IPS-15b (cell line): ENCODE measurements at regions not wholly inside any gene's neighbourhood (a gene's known extent, or its start where the extent isn't known, plus 50 kb on each side); places are given as distances from the start of the nearest gene placed in this dataset.

Experiments
- H3K27me3 ChIP-seq: one replicate; pipeline ENCODE4 v1.6.1; 2013; ENCODE audit warnings: low read length; ENCODE audit not compliant: control insufficient read depth, insufficient read depth
- H3K36me3 ChIP-seq: one replicate; pipeline ENCODE4 v1.6.1; 2013; ENCODE audit warnings: low read length; ENCODE audit not compliant: control insufficient read depth, insufficient read depth
- H3K4me1 ChIP-seq: one replicate; pipeline ENCODE4 v1.6.1; 2013; ENCODE audit warnings: mild to moderate bottlenecking, low read length; ENCODE audit not compliant: control insufficient read depth, insufficient read depth
- H3K4me3 ChIP-seq: one replicate; pipeline ENCODE4 v1.5.1; 2013; ENCODE audit warnings: low read depth, low read length
- H3K9ac ChIP-seq: one replicate; pipeline ENCODE4 v1.6.1; 2013; ENCODE audit warnings: low read depth, mild to moderate bottlenecking, low read length
- H3K9me3 ChIP-seq: one replicate; pipeline ENCODE4 v1.6.1; 2013; ENCODE audit warnings: mild to moderate bottlenecking, low read length; ENCODE audit not compliant: control insufficient read depth, insufficient read depth

GRCh38 chr6:119481976-119482375, 132.4 kb upstream of the MAN1A1 start:
- Histone ChIP-seq H3K36me3 (no peaks in the 10 kb centered on the region), H3K4me1 (no peaks in the 10 kb centered on the region), H3K27me3 (no peaks in the 10 kb centered on the region), H3K9ac (no peak overlapping the region), H3K9me3 (no peaks in the 10 kb centered on the region), H3K4me3 (no peak overlapping the region)

GRCh38 chr6:119480961-119481497, 131.5 kb upstream of the MAN1A1 start:
- no peaks in the 10 kb centered on the region for H3K9me3 ChIP-seq
- H3K4me1 ChIP-seq = no peaks in the 10 kb centered on the region
- no peaks in the 10 kb centered on the region for H3K36me3 ChIP-seq
- no peak overlapping the region for H3K9ac ChIP-seq
- no peaks in the 10 kb centered on the region for H3K27me3 ChIP-seq
- no peak overlapping the region for H3K4me3 ChIP-seq

- Histone ChIP-seq H3K9ac (no peak overlapping the region), H3K4me3 (no peak overlapping the region)
Measured at GRCh38 chr6:119479860-119480655, 130.5 kb upstream of the MAN1A1 start.

GRCh38 chr6:119476554-119476953, 127.0 kb upstream of the MAN1A1 start:
- no peak overlapping the region for H3K9ac ChIP-seq
- H3K27me3 ChIP-seq = no peaks in the 10 kb centered on the region
- H3K36me3 ChIP-seq = no peaks in the 10 kb centered on the region
- H3K4me3 ChIP-seq = no peak overlapping the region
- no peaks in the 10 kb centered on the region for H3K9me3 ChIP-seq
- no peaks in the 10 kb centered on the region for H3K4me1 ChIP-seq

More at GRCh38 chr6:119479860-119480655, 130.5 kb upstream of the MAN1A1 start:
- no peaks in the 10 kb centered on the region for H3K4me1 ChIP-seq
- H3K9me3 ChIP-seq = no peaks in the 10 kb centered on the region
- H3K36me3 ChIP-seq = no peaks in the 10 kb centered on the region
- no peaks in the 10 kb centered on the region for H3K27me3 ChIP-seq

- H3K9ac ChIP-seq = no peak overlapping the region
- H3K27me3 ChIP-seq = no peaks in the 10 kb centered on the region
- H3K4me3 ChIP-seq = no peak overlapping the region
- no peaks in the 10 kb centered on the region for H3K9me3 ChIP-seq
- no peaks in the 10 kb centered on the region for H3K36me3 ChIP-seq
- H3K4me1 ChIP-seq = no peaks in the 10 kb centered on the region
Measured at GRCh38 chr6:119476024-119476423, 126.5 kb upstream of the MAN1A1 start.

- H3K9ac ChIP-seq = no peak overlapping the region
- no peak overlapping the region for H3K4me3 ChIP-seq
- no peaks in the 10 kb centered on the region for H3K4me1 ChIP-seq
- no peaks in the 10 kb centered on the region for H3K36me3 ChIP-seq
- no peaks in the 10 kb centered on the region for H3K9me3 ChIP-seq
- H3K27me3 ChIP-seq = no peaks in the 10 kb centered on the region
Measured at GRCh38 chr6:119470893-119471542, 121.5 kb upstream of the MAN1A1 start.

GRCh38 chr6:119467488-119468081, 118.0 kb upstream of the MAN1A1 start:
- Histone ChIP-seq H3K9me3 (no peaks in the 10 kb centered on the region), H3K9ac (no peak overlapping the region), H3K27me3 (no peaks in the 10 kb centered on the region), H3K36me3 (no peaks in the 10 kb centered on the region), H3K4me1 (no peaks in the 10 kb centered on the region), H3K4me3 (no peak overlapping the region)

GRCh38 chr6:119466226-119466625, 116.7 kb upstream of the MAN1A1 start:
- H3K9ac ChIP-seq = no peak overlapping the region
- no peaks in the 10 kb centered on the region for H3K9me3 ChIP-seq
- H3K27me3 ChIP-seq = no peaks in the 10 kb centered on the region
- no peaks in the 10 kb centered on the region for H3K4me1 ChIP-seq
- H3K36me3 ChIP-seq = no peaks in the 10 kb centered on the region
- no peak overlapping the region for H3K4me3 ChIP-seq

- H3K9me3 ChIP-seq = no peaks in the 10 kb centered on the region
- no peaks in the 10 kb centered on the region for H3K4me1 ChIP-seq
- no peaks in the 10 kb centered on the region for H3K36me3 ChIP-seq
- no peak overlapping the region for H3K9ac ChIP-seq
- no peaks in the 10 kb centered on the region for H3K27me3 ChIP-seq
- no peak overlapping the region for H3K4me3 ChIP-seq
Measured at GRCh38 chr6:119463081-119463626, 113.6 kb upstream of the MAN1A1 start.

- H3K4me1 ChIP-seq = no peaks in the 10 kb centered on the region
- H3K27me3 ChIP-seq = no peaks in the 10 kb centered on the region
- no peaks in the 10 kb centered on the region for H3K36me3 ChIP-seq
- no peak overlapping the region for H3K4me3 ChIP-seq
- H3K9ac ChIP-seq = no peak overlapping the region
- H3K9me3 ChIP-seq = no peaks in the 10 kb centered on the region
Measured at GRCh38 chr6:119461187-119461586, 111.6 kb upstream of the MAN1A1 start.

GRCh38 chr6:119459207-119459974, 109.8 kb upstream of the MAN1A1 start:
- Histone ChIP-seq H3K36me3 (no peaks in the 10 kb centered on the region), H3K9ac (no peak overlapping the region), H3K4me3 (no peak overlapping the region), H3K9me3 (no peaks in the 10 kb centered on the region), H3K27me3 (no peaks in the 10 kb centered on the region), H3K4me1 (no peaks in the 10 kb centered on the region)
